ENCODE measurements at regions not wholly inside any gene's neighbourhood (a gene's known extent, or its start where the extent isn't known, plus 50 kb on each side); places are given as distances from the start of the nearest gene placed in this dataset.

GRCh38 chr1:112172294-112172882, 182.9 kb upstream of the KCND3 start:
- no peak for TF ChIP-seq CTCF (IDR thresholded peaks at IDR 0.05; ENCODE audit: low read length)
- no peak for TF ChIP-seq EZH2 (IDR thresholded peaks at IDR 0.05; ENCODE audit: borderline replicate concordance, low read length)
